CD4-positive, alpha-beta T cell (primary cell): ENCODE measurements at regions not wholly inside any gene's neighbourhood (a gene's known extent, or its start where the extent isn't known, plus 50 kb on each side); places are given as distances from the start of the nearest gene placed in this dataset.
"Not testable (repeated sequence)": the region's sequence is repeated elsewhere in the genome, so short reads cannot be mapped to it uniquely, and the experiment has no call there.

Experiments used
- ATAC-seq: fragments of 200-7000 bp; cut with Tn5 transposase; one replicate; pipeline ENCODE4 v1.10.0; 2022; ENCODE audit warnings: mild to moderate bottlenecking; ENCODE audit not compliant: poor library complexity
- CTCF ChIA-PET: fragments of 350-600 bp; sonication (Branson Sonifier 250); formaldehyde crosslinking; loops from one replicate; lab custom pipeline; 2021; ENCODE audit warnings: antibody characterized with exemption, inconsistent platforms; lab: Charles Lee
- POLR2A ChIA-PET: fragments of 350-600 bp; sonication (Branson Sonifier 250); formaldehyde crosslinking; loops from one replicate; lab custom pipeline; 2021; ENCODE audit warnings: antibody characterized with exemption, inconsistent platforms; lab: Charles Lee
- DNase-seq, 14 experiments: peaks; one replicate each; pipeline ENCODE4 v3.0.0-alpha.2; 2013 to 2020; ENCODE audit warnings: mixed read lengths in 2 of 14
- H3K27ac ChIP-seq, 2 donors: one replicate each; pipeline versions ENCODE4 v1.5.1 to v1.7.0; 2013; ENCODE audit warnings: low read length in 2 of 2, low read depth in 1 of 2, mild to moderate bottlenecking in 1 of 2
- H3K27me3 ChIP-seq, 2 experiments: 1 replicate in 1 of 2; 2 replicates in 1 of 2; pipeline versions ENCODE4 v1.6.1 to v1.7.0; 2013; ENCODE audit warnings: low read length in 2 of 2, control low read depth in 1 of 2, mild to moderate bottlenecking in 1 of 2, moderate library complexity in 1 of 2; ENCODE audit not compliant: insufficient read depth in 2 of 2, control insufficient read depth in 1 of 2
- H3K36me3 ChIP-seq: one replicate; pipeline ENCODE4 v1.6.1; 2013; ENCODE audit warnings: low read length, control low read depth; ENCODE audit not compliant: insufficient read depth
- H3K4me1 ChIP-seq: one replicate; pipeline ENCODE4 v1.6.1; 2013; ENCODE audit warnings: low read length, control low read depth; ENCODE audit not compliant: insufficient read depth
- H3K4me3 ChIP-seq: one replicate; pipeline ENCODE4 v1.5.1; 2013; ENCODE audit warnings: mild to moderate bottlenecking, low read length, moderate library complexity
- H3K9me3 ChIP-seq, 2 experiments: 1 replicate in 1 of 2; 2 replicates in 1 of 2; pipeline versions ENCODE4 v1.6.1 to v1.7.0; 2013; ENCODE audit warnings: low read length in 2 of 2, mild to moderate bottlenecking in 2 of 2, control low read depth in 1 of 2, moderate library complexity in 1 of 2; ENCODE audit not compliant: control insufficient read depth in 1 of 2, insufficient read depth in 1 of 2
- H3K27ac Mint-ChIP-seq: one replicate; pipeline ENCODE4 v1.8.0; 2020; ENCODE audit warnings: mixed read lengths
- H3K27me3 Mint-ChIP-seq: one replicate; pipeline ENCODE4 v1.8.0; 2021; ENCODE audit warnings: mixed read lengths
- H3K36me3 Mint-ChIP-seq: one replicate; pipeline ENCODE4 v1.8.0; 2021; ENCODE audit warnings: low read depth, mixed read lengths
- H3K4me1 Mint-ChIP-seq: one replicate; pipeline ENCODE4 v1.8.0; 2021; ENCODE audit warnings: low read depth, mixed read lengths
- H3K4me3 Mint-ChIP-seq: one replicate; pipeline ENCODE4 v1.8.0; 2020; ENCODE audit warnings: mild to moderate bottlenecking, mixed read lengths
- H3K9me3 Mint-ChIP-seq: one replicate; pipeline ENCODE4 v1.8.0; 2020; ENCODE audit warnings: mixed read lengths
- CTCF ChIP-seq: fragments of 200-600 bp; IDR thresholded peaks from one replicate; pipeline ENCODE4 v1.8.0; 2022; ENCODE audit warnings: antibody characterized with exemption, mild to moderate bottlenecking
- intact Hi-C, 2 experiments: fragments of 100-400 bp; cut with DNase I in 1 of 2; cut with micrococcal nuclease in 1 of 2; formaldehyde crosslinking; loops; one replicate each; pipeline versions ENCODE4 v1.15.1 to v1.9.0; 2023 to 2025; cut with DNase I, micrococcal nuclease

GRCh38 chr6:115835314-115835713, 225.4 kb downstream of the FRK start:
- H3K27me3 ChIP-seq, result no peaks in the 10 kb centered on the region
- no peaks in the 10 kb centered on the region for H3K27me3 Mint-ChIP-seq
- DNase-seq (no peak), ATAC-seq (no peak)
- H3K36me3 Mint-ChIP-seq, result no peaks in the 10 kb centered on the region
- ChIA-PET CTCF (no interaction called here), POLR2A (no interaction called here)
- no peaks in the 10 kb centered on the region for H3K4me1 Mint-ChIP-seq
- H3K4me3 Mint-ChIP-seq, result no peak overlapping the region
- H3K9me3 Mint-ChIP-seq, result peaks cover 5% of the 10 kb centered on the region
- no peak overlapping the region for H3K27ac ChIP-seq
- intact Hi-C loops, result no loop called here
- H3K27ac Mint-ChIP-seq, result no peak overlapping the region
- no peak overlapping the region for H3K4me3 ChIP-seq
- H3K9me3 ChIP-seq, result peaks cover 0 to 7% of the 10 kb centered on the region in 2 experiments
- no peak for TF ChIP-seq CTCF
- no peaks in the 10 kb centered on the region for H3K36me3 ChIP-seq
- no peaks in the 10 kb centered on the region for H3K4me1 ChIP-seq

- H3K9me3 Mint-ChIP-seq, H3K9me3 ChIP-seq, H3K27ac Mint-ChIP-seq, H3K27ac ChIP-seq, H3K4me1 Mint-ChIP-seq, H3K27me3 Mint-ChIP-seq, H3K36me3 ChIP-seq, intact Hi-C loops, POLR2A ChIA-PET, H3K4me1 ChIP-seq, DNase-seq, H3K4me3 Mint-ChIP-seq, H3K4me3 ChIP-seq, CTCF ChIA-PET, H3K27me3 ChIP-seq, H3K36me3 Mint-ChIP-seq, ATAC-seq: not testable (repeated sequence)
Measured at GRCh38 chr6:115834542-115834941, 226.1 kb downstream of the FRK start.

- H3K4me3 ChIP-seq, result no peak overlapping the region
- H3K4me1 Mint-ChIP-seq, result no peaks in the 10 kb centered on the region
Measured at GRCh38 chr6:115832786-115833185, 227.9 kb downstream of the FRK start.

More at GRCh38 chr6:115832786-115833185, 227.9 kb downstream of the FRK start:
- Histone ChIP-seq H3K36me3 (no peaks in the 10 kb centered on the region), H3K27ac (no peak overlapping the region), H3K4me1 (no peaks in the 10 kb centered on the region), H3K27me3 (no peaks in the 10 kb centered on the region), H3K9me3 (peaks cover 0 to 7% of the 10 kb centered on the region in 2 experiments)
- no peak for TF ChIP-seq CTCF
- no peaks in the 10 kb centered on the region for H3K36me3 Mint-ChIP-seq
- CTCF ChIA-PET, result no interaction called here
- DNase-seq, result no peak
- no peaks in the 10 kb centered on the region for H3K27me3 Mint-ChIP-seq
- intact Hi-C loops, result no loop called here
- POLR2A ChIA-PET, result no interaction called here
- no peak overlapping the region for H3K4me3 Mint-ChIP-seq
- H3K27ac Mint-ChIP-seq, result no peak overlapping the region
- no peak for ATAC-seq
- H3K9me3 Mint-ChIP-seq, result peaks cover 5% of the 10 kb centered on the region
